ENCODE measurements at regions not wholly inside any gene's neighbourhood (a gene's known extent, or its start where the extent isn't known, plus 50 kb on each side); places are given as distances from the start of the nearest gene placed in this dataset.

DNA sequence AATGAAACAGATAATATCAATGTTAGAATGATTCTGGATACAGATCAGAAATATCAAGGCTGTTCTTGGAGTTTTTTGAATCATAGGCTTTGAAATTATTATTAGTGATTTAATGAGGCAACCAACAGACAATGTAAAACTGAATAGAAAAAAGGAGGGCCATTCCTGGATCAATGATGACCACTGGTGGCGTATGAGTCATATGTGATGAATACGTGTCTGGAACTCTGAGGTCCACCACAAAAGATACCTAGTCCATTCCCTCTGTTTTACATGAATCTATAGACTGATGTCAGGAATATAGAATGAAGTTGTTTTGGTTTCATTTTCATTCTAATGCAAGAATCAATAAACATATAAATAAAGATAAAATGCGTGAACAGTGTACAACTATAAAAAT, 78.3 kb upstream of the RTL1 start:
- DNase-seq (no peak), ATAC-seq (no peak)
- Histone ChIP-seq H3K4me1 (no peaks in the 10 kb centered on the region), H3K27me3 (peaks cover 0 to 4% of the 10 kb centered on the region in 2 donors), H3K27ac (no peak overlapping the region), H3K4me3 (no peak overlapping the region), H3K9me3 (no peaks in the 10 kb centered on the region), H3K36me3 (no peaks in the 10 kb centered on the region)
- intact Hi-C loops (cut with DNase I), result no loop called here
- TF ChIP-seq, protein P1, sequence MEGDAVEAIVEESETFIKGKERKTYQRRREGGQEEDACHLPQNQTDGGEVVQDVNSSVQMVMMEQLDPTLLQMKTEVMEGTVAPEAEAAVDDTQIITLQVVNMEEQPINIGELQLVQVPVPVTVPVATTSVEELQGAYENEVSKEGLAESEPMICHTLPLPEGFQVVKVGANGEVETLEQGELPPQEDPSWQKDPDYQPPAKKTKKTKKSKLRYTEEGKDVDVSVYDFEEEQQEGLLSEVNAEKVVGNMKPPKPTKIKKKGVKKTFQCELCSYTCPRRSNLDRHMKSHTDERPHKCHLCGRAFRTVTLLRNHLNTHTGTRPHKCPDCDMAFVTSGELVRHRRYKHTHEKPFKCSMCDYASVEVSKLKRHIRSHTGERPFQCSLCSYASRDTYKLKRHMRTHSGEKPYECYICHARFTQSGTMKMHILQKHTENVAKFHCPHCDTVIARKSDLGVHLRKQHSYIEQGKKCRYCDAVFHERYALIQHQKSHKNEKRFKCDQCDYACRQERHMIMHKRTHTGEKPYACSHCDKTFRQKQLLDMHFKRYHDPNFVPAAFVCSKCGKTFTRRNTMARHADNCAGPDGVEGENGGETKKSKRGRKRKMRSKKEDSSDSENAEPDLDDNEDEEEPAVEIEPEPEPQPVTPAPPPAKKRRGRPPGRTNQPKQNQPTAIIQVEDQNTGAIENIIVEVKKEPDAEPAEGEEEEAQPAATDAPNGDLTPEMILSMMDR (IDR thresholded peaks at IDR 0.05), result no peak

DNA sequence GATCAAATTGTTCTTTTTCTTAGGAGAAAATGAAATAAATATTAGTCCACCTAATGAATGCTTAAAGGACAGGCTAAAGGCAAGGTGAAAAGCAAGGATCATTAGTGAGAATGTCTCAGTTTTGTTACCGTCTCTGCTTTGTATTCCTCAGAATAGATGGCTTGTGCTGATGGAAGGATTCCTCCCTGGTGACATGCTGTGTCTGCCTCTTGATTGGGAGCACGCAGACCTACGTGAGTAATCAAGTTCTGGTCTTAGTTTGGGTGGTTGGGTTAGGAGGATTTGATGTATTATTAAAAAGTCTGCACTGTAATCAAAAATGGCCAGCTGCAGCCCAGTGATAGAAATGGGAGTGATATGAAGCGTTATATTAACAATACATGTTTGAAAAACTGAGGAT, 78.8 kb upstream of the RTL1 start:
- TF ChIP-seq, protein P1 (IDR thresholded peaks at IDR 0.05), result no peak
- no peak overlapping the region for H3K27ac ChIP-seq
- ATAC-seq, result no peak

DNA sequence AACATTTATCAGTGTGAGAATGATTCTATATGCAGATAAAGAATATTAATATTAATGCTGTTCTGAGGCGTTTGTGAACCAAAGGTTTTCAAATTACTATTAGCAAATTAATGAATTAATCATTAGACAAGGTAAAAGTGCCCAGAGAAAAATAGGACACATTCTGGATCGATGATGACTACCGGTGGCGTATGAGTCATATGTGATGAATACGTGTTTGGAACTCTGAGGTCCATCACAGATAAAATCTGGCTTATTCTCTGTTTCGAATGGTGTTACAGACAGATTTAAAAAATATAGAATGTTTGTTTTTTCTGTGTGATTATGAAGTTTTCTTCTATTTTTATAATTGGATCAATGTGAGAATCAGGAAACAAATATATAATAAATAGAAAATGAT, 79.2 kb upstream of the RTL1 start:
- Histone ChIP-seq H3K27me3 (peaks cover 0 to 4% of the 10 kb centered on the region in 2 donors), H3K9me3 (no peaks in the 10 kb centered on the region), H3K4me3 (no peak overlapping the region), H3K36me3 (no peaks in the 10 kb centered on the region), H3K27ac (no peak overlapping the region), H3K4me1 (no peaks in the 10 kb centered on the region)
- DNase-seq (no peak), ATAC-seq (no peak)
- intact Hi-C loops (cut with DNase I), result no loop called here
- TF ChIP-seq, protein P1 (IDR thresholded peaks at IDR 0.05), result no peak

More for the DNA sequence above, 78.8 kb upstream of the RTL1 start:
- H3K4me3 ChIP-seq, result no peak overlapping the region
- no peaks in the 10 kb centered on the region for H3K9me3 ChIP-seq
- intact Hi-C loops (cut with DNase I), result no loop called here
- no peaks in the 10 kb centered on the region for H3K36me3 ChIP-seq
- no peak for DNase-seq
- H3K27me3 ChIP-seq, result peaks cover 0 to 4% of the 10 kb centered on the region in 2 donors
- H3K4me1 ChIP-seq, result no peaks in the 10 kb centered on the region

DNA sequence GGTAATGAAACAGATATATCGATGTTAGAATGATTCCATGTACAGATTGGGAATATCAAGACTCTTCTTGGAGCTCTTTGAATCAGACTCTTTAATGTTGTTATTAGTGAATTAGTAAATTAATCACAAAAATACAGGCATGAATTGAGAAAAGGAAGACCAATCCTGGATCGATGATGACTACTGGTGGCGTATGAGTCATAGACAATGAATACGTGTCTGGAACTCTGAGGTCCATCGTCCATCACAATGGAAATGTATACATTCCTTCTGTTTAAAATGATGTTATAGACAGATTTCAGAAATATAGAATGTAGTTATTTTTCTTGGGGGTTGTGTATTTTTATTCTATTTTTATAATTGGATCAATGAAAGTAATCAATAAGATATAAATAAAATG, 80.2 kb upstream of the RTL1 start:
- ATAC-seq, result no peak
- H3K9me3 ChIP-seq, result no peaks in the 10 kb centered on the region
- H3K27ac ChIP-seq, result no peak overlapping the region
- no peak for DNase-seq
- no peaks in the 10 kb centered on the region for H3K36me3 ChIP-seq
- H3K27me3 ChIP-seq, result peaks cover 0 to 4% of the 10 kb centered on the region in 2 donors
- intact Hi-C loops (cut with DNase I), result no loop called here
- H3K4me1 ChIP-seq, result no peaks in the 10 kb centered on the region
- TF ChIP-seq, protein P1 (IDR thresholded peaks at IDR 0.05), result no peak
- no peak overlapping the region for H3K4me3 ChIP-seq

GRCh38 chr14:100988011-100988410, 84.5 kb upstream of the RTL1 start:
- Histone ChIP-seq H3K4me3 (no peak overlapping the region), H3K27ac (no peak overlapping the region)
- ATAC-seq, result no peak

More at GRCh38 chr14:100988011-100988410, 84.5 kb upstream of the RTL1 start:
- no peaks in the 10 kb centered on the region for H3K4me1 ChIP-seq
- H3K27me3 ChIP-seq, result no peaks in the 10 kb centered on the region
- intact Hi-C loops (cut with DNase I), result no loop called here
- TF ChIP-seq, protein P1 (IDR thresholded peaks at IDR 0.05), result no peak
- H3K9me3 ChIP-seq, result no peaks in the 10 kb centered on the region
- H3K36me3 ChIP-seq, result no peaks in the 10 kb centered on the region
- no peak for DNase-seq

Measured in left lung (tissue), 4 donors.